ENCODE measurements at regions not wholly inside any gene's neighbourhood (a gene's known extent, or its start where the extent isn't known, plus 50 kb on each side); places are given as distances from the start of the nearest gene placed in this dataset.

DNA sequence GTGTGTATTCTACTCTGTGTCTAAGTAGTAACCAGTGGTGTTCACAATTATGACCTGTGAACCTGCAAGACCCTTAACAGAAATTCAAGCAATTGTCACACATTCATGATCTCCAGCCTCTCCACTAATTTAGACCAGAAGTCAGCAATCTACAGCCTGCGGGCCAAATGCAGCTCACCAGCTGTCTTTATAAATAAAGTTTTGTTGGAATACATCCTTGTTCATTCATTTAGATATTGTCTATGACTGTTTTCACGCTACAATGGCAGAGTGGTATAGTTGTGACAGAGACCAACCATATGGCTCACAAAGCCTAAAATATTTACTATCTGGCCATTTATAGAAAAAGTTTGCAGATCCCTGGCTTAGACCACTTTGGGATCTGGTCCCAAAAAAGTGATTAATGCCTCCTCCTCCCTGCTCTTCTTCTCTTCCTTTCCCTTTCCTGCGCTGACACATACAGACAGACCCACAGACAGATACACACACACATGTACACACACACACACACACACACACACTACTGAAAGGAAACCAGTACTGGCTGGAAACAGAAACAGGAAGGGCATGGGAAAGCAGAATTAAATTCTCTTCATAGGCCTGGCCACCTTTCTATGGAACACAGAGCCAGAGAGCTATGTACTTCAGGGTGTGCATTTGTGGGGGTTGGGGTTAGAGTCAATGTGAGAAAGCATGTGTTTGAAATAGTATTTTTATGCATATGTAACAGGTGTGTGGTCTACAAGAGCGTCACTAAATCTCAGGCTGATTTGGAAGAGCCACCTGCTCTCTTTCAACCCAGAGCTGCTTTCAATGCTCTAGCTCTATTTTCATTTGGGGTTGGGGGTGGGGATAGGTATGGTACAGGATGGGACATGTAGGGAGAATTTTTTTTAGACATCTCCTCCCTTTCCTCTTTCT is 49.7 kb upstream of the TMEM164 start:
- H3K27ac ChIP-seq (ENCODE audit: poor library complexity, severe bottlenecking), result no peak overlapping the region
- H3K27me3 ChIP-seq (ENCODE audit: insufficient read depth, poor library complexity, severe bottlenecking), result no peaks in the 10 kb centered on the region
- TF ChIP-seq, protein P1, sequence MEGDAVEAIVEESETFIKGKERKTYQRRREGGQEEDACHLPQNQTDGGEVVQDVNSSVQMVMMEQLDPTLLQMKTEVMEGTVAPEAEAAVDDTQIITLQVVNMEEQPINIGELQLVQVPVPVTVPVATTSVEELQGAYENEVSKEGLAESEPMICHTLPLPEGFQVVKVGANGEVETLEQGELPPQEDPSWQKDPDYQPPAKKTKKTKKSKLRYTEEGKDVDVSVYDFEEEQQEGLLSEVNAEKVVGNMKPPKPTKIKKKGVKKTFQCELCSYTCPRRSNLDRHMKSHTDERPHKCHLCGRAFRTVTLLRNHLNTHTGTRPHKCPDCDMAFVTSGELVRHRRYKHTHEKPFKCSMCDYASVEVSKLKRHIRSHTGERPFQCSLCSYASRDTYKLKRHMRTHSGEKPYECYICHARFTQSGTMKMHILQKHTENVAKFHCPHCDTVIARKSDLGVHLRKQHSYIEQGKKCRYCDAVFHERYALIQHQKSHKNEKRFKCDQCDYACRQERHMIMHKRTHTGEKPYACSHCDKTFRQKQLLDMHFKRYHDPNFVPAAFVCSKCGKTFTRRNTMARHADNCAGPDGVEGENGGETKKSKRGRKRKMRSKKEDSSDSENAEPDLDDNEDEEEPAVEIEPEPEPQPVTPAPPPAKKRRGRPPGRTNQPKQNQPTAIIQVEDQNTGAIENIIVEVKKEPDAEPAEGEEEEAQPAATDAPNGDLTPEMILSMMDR (IDR thresholded peaks at IDR 0.05; ENCODE audit: poor library complexity, severe bottlenecking), result no peak
- no peaks in the 10 kb centered on the region for H3K36me3 ChIP-seq (ENCODE audit: low read depth)
- H3K9me3 ChIP-seq (ENCODE audit: severe bottlenecking), result no peaks in the 10 kb centered on the region
- no peak for DNase-seq (ENCODE audit: low spot score)
- no peaks in the 10 kb centered on the region for H3K4me1 ChIP-seq (ENCODE audit: insufficient read depth, poor library complexity, severe bottlenecking)
- ATAC-seq (ENCODE audit: low read depth), result no peak
- no peak overlapping the region for H3K4me3 ChIP-seq (ENCODE audit: severe bottlenecking)
